CD4-positive, alpha-beta memory T cell (primary cell): ENCODE measurements at regions not wholly inside any gene's neighbourhood (a gene's known extent, or its start where the extent isn't known, plus 50 kb on each side); places are given as distances from the start of the nearest gene placed in this dataset.

Experiments
- CTCF ChIA-PET: fragments of 350-600 bp; sonication (Branson Sonifier 250); formaldehyde crosslinking; loops from one replicate; lab custom pipeline; 2021; ENCODE audit warnings: inconsistent platforms; ENCODE audit not compliant: partially characterized antibody; lab: Charles Lee
- POLR2A ChIA-PET: fragments of 350-600 bp; sonication (Branson Sonifier 250); formaldehyde crosslinking; loops from one replicate; lab custom pipeline; 2021; ENCODE audit not compliant: partially characterized antibody; lab: Charles Lee
- DNase-seq, 5 donors: peaks; one replicate each; pipeline versions ENCODE4 v3.0.0 to v3.0.0-alpha.2; 2020 to 2022; ENCODE audit warnings: mixed read lengths in 1 of 5
- H3K27ac ChIP-seq: one replicate; pipeline ENCODE4 v1.7.0; 2013; ENCODE audit warnings: low read depth, low read length
- H3K27me3 ChIP-seq: 2 replicates; pipeline ENCODE4 v1.7.0; 2013; ENCODE audit warnings: mild to moderate bottlenecking, low read length, moderate library complexity; ENCODE audit not compliant: insufficient read depth
- H3K36me3 ChIP-seq: 2 replicates; pipeline ENCODE4 v1.7.0; 2013; ENCODE audit warnings: mild to moderate bottlenecking, low read length, moderate library complexity; ENCODE audit not compliant: insufficient read depth
- H3K4me1 ChIP-seq: 2 replicates; pipeline ENCODE4 v1.7.0; 2013; ENCODE audit warnings: mild to moderate bottlenecking, low read length, moderate library complexity; ENCODE audit not compliant: insufficient read depth
- H3K4me3 ChIP-seq, 2 donors: one replicate each; pipeline ENCODE4 v1.7.0; 2013; ENCODE audit warnings: low read length in 2 of 2, mild to moderate bottlenecking in 1 of 2
- H3K9me3 ChIP-seq, 2 donors: one replicate each; pipeline ENCODE4 v1.7.0; 2013; ENCODE audit warnings: low read length in 2 of 2, control low read depth in 1 of 2; ENCODE audit not compliant: control insufficient read depth in 1 of 2
- H3K27ac Mint-ChIP-seq, 7 donors: one replicate each; pipeline ENCODE4 v1.8.0; 2020 to 2021; ENCODE audit warnings: mixed read lengths in 7 of 7, mild to moderate bottlenecking in 6 of 7, inconsistent platforms in 3 of 7, moderate library complexity in 3 of 7
- H3K27me3 Mint-ChIP-seq, 2 donors: one replicate each; pipeline ENCODE4 v1.8.0; 2020 to 2021; ENCODE audit warnings: mixed read lengths in 2 of 2
- H3K36me3 Mint-ChIP-seq, 2 donors: one replicate each; pipeline ENCODE4 v1.8.0; 2020 to 2021; ENCODE audit warnings: mixed read lengths in 2 of 2, inconsistent platforms in 1 of 2, mild to moderate bottlenecking in 1 of 2
- H3K4me1 Mint-ChIP-seq, 4 donors: one replicate each; pipeline ENCODE4 v1.8.0; 2020 to 2021; ENCODE audit warnings: mixed read lengths in 4 of 4, mild to moderate bottlenecking in 1 of 4
- H3K4me3 Mint-ChIP-seq, 8 donors: one replicate each; pipeline ENCODE4 v1.8.0; 2020 to 2021; ENCODE audit warnings: mixed read lengths in 8 of 8, mild to moderate bottlenecking in 7 of 8, moderate library complexity in 6 of 8, inconsistent platforms in 3 of 8
- H3K9me3 Mint-ChIP-seq, 8 donors: one replicate each; pipeline ENCODE4 v1.8.0; 2020 to 2021; ENCODE audit warnings: mixed read lengths in 8 of 8, mild to moderate bottlenecking in 5 of 8, inconsistent platforms in 3 of 8, moderate library complexity in 1 of 8
- intact Hi-C: fragments of 100-400 bp; cut with micrococcal nuclease; formaldehyde crosslinking; loops from one replicate; pipeline ENCODE4 v1.15.1; 2023

GRCh38 chr10:21213381-21213780 lies 312.1 kb downstream of the SKIDA1 start:
- intact Hi-C loops, result no loop called here
- peaks cover 1 to 2% of the 10 kb centered on the region in 2 donors for H3K27me3 Mint-ChIP-seq
- H3K4me3 Mint-ChIP-seq, result no peak overlapping the region
- POLR2A ChIA-PET, result no interaction called here
- H3K27ac Mint-ChIP-seq, result no peak overlapping the region
- Histone ChIP-seq H3K9me3 (no peaks in the 10 kb centered on the region), H3K36me3 (no peaks in the 10 kb centered on the region), H3K4me3 (no peak overlapping the region), H3K27ac (no peak overlapping the region), H3K27me3 (no peaks in the 10 kb centered on the region), H3K4me1 (no peaks in the 10 kb centered on the region)
- no peaks in the 10 kb centered on the region for H3K36me3 Mint-ChIP-seq
- peaks cover 0 to 6% (median 0%) of the 10 kb centered on the region in 8 donors for H3K9me3 Mint-ChIP-seq
- no peak for DNase-seq
- no peaks in the 10 kb centered on the region for H3K4me1 Mint-ChIP-seq
- CTCF ChIA-PET, result no interaction called here

- H3K27ac ChIP-seq, result no peak overlapping the region
- ChIA-PET CTCF (no interaction called here), POLR2A (no interaction called here)
- intact Hi-C loops, result no loop called here
- DNase-seq, result no peak
- no peaks in the 10 kb centered on the region for H3K36me3 Mint-ChIP-seq
- H3K4me1 Mint-ChIP-seq, result no peaks in the 10 kb centered on the region
- H3K9me3 ChIP-seq, result no peaks in the 10 kb centered on the region
- H3K4me3 Mint-ChIP-seq, result no peak overlapping the region
- peaks cover 1 to 10% (median 3%) of the 10 kb centered on the region in 8 donors for H3K9me3 Mint-ChIP-seq
- no peaks in the 10 kb centered on the region for H3K27me3 ChIP-seq
- no peak overlapping the region for H3K27ac Mint-ChIP-seq
- no peaks in the 10 kb centered on the region for H3K4me1 ChIP-seq
- H3K27me3 Mint-ChIP-seq, result peaks cover 1 to 3% of the 10 kb centered on the region in 2 donors
- no peaks in the 10 kb centered on the region for H3K36me3 ChIP-seq
- no peak overlapping the region for H3K4me3 ChIP-seq
Observed at GRCh38 chr10:21212912-21213311, 312.6 kb downstream of the SKIDA1 start.

GRCh38 chr10:21212348-21212747 lies 313.1 kb downstream of the SKIDA1 start:
- H3K9me3 ChIP-seq, result no peaks in the 10 kb centered on the region
- peaks cover 1 to 14% (median 6%) of the 10 kb centered on the region in 8 donors for H3K9me3 Mint-ChIP-seq
- CTCF ChIA-PET, result no interaction called here
- no peak overlapping the region for H3K27ac ChIP-seq
- no peaks in the 10 kb centered on the region for H3K36me3 Mint-ChIP-seq
- no peaks in the 10 kb centered on the region for H3K27me3 ChIP-seq
- peaks cover under 1 to 3% of the 10 kb centered on the region in 2 donors for H3K27me3 Mint-ChIP-seq
- intact Hi-C loops, result no loop called here
- H3K27ac Mint-ChIP-seq, result no peak overlapping the region
- no peaks in the 10 kb centered on the region for H3K4me1 ChIP-seq
- H3K4me1 Mint-ChIP-seq, result no peaks in the 10 kb centered on the region
- no peak for DNase-seq
- POLR2A ChIA-PET, result no interaction called here
- H3K4me3 Mint-ChIP-seq, result no peak overlapping the region
- H3K4me3 ChIP-seq, result no peak overlapping the region
- H3K36me3 ChIP-seq, result no peaks in the 10 kb centered on the region

GRCh38 chr10:21209495-21209894 lies 312.4 kb upstream of the NEBL start:
- peaks cover 0 to 16% (median 9%) of the 10 kb centered on the region in 8 donors for H3K9me3 Mint-ChIP-seq
- no peak overlapping the region for H3K27ac Mint-ChIP-seq
- peaks cover 2 to 3% of the 10 kb centered on the region in 2 donors for H3K27me3 Mint-ChIP-seq
- H3K27me3 ChIP-seq, result no peaks in the 10 kb centered on the region
- H3K4me1 ChIP-seq, result no peaks in the 10 kb centered on the region
- ChIA-PET CTCF (no interaction called here), POLR2A (no interaction called here)
- H3K36me3 ChIP-seq, result no peaks in the 10 kb centered on the region
- no peaks in the 10 kb centered on the region for H3K36me3 Mint-ChIP-seq
- H3K9me3 ChIP-seq, result no peaks in the 10 kb centered on the region
- DNase-seq, result no peak
- H3K27ac ChIP-seq, result no peak overlapping the region
- no peak overlapping the region for H3K4me3 Mint-ChIP-seq
- H3K4me1 Mint-ChIP-seq, result no peaks in the 10 kb centered on the region
- H3K4me3 ChIP-seq, result no peak overlapping the region
- intact Hi-C loops, result no loop called here

- no peak overlapping the region for H3K4me3 ChIP-seq
- no peaks in the 10 kb centered on the region for H3K27me3 ChIP-seq
- ChIA-PET CTCF (no interaction called here), POLR2A (no interaction called here)
- DNase-seq, result no peak
- H3K27ac Mint-ChIP-seq, result no peak overlapping the region
- H3K4me3 Mint-ChIP-seq, result no peak overlapping the region
- no peaks in the 10 kb centered on the region for H3K9me3 ChIP-seq
- H3K36me3 Mint-ChIP-seq, result no peaks in the 10 kb centered on the region
- H3K4me1 Mint-ChIP-seq, result no peaks in the 10 kb centered on the region
- H3K27ac ChIP-seq, result no peak overlapping the region
- no peaks in the 10 kb centered on the region for H3K4me1 ChIP-seq
- H3K27me3 Mint-ChIP-seq, result peaks cover 2 to 3% of the 10 kb centered on the region in 2 donors
- peaks cover 0 to 16% (median 9%) of the 10 kb centered on the region in 8 donors for H3K9me3 Mint-ChIP-seq
- no peaks in the 10 kb centered on the region for H3K36me3 ChIP-seq
- intact Hi-C loops, result no loop called here
Observed at GRCh38 chr10:21208666-21209316, 311.7 kb upstream of the NEBL start.

GRCh38 chr10:21207852-21208646 lies 310.9 kb upstream of the NEBL start:
- H3K9me3 ChIP-seq, result no peaks in the 10 kb centered on the region
- H3K4me1 ChIP-seq, result no peaks in the 10 kb centered on the region
- intact Hi-C loops, result no loop called here
- H3K36me3 Mint-ChIP-seq, result no peaks in the 10 kb centered on the region
- no peak overlapping the region for H3K27ac Mint-ChIP-seq
- H3K4me3 ChIP-seq, result no peak overlapping the region
- POLR2A ChIA-PET, result no interaction called here
- H3K36me3 ChIP-seq, result no peaks in the 10 kb centered on the region
- H3K9me3 Mint-ChIP-seq, result peaks cover 0 to 18% (median 9%) of the 10 kb centered on the region in 8 donors
- DNase-seq, result no peak
- CTCF ChIA-PET, result no interaction called here
- peaks cover 4 to 8% of the 10 kb centered on the region in 2 donors for H3K27me3 Mint-ChIP-seq
- no peak overlapping the region for H3K4me3 Mint-ChIP-seq
- no peak overlapping the region for H3K27ac ChIP-seq
- no peaks in the 10 kb centered on the region for H3K4me1 Mint-ChIP-seq
- H3K27me3 ChIP-seq, result no peaks in the 10 kb centered on the region

GRCh38 chr10:21205328-21205727 lies 308.2 kb upstream of the NEBL start:
- Mint-ChIP-seq H3K4me3 (no peak overlapping the region), H3K4me1 (no peaks in the 10 kb centered on the region), H3K27ac (no peak overlapping the region), H3K27me3 (peaks cover 4 to 10% of the 10 kb centered on the region in 2 donors), H3K36me3 (no peaks in the 10 kb centered on the region), H3K9me3 (peaks cover 0 to 18% (median 9%) of the 10 kb centered on the region in 8 donors)
- H3K36me3 ChIP-seq, result no peaks in the 10 kb centered on the region
- intact Hi-C loops, result no loop called here
- no peak overlapping the region for H3K4me3 ChIP-seq
- H3K27ac ChIP-seq, result no peak overlapping the region
- no peaks in the 10 kb centered on the region for H3K4me1 ChIP-seq
- no peaks in the 10 kb centered on the region for H3K27me3 ChIP-seq
- CTCF ChIA-PET, result no interaction called here
- no peak for DNase-seq
- no peaks in the 10 kb centered on the region for H3K9me3 ChIP-seq
- POLR2A ChIA-PET, result no interaction called here
